GM11168 (cell line): ENCODE measurements at regions not wholly inside any gene's neighbourhood (a gene's known extent, or its start where the extent isn't known, plus 50 kb on each side); places are given as distances from the start of the nearest gene placed in this dataset.

Experiments used
- in situ Hi-C: fragments of 300-500 bp; cut with MboI; formaldehyde crosslinking; loops from one replicate; pipeline ENCODE4 v1.12.0; 2022; ENCODE audit warnings: low sequenced_read_pairs; ENCODE audit not compliant: unreplicated experiment

DNA sequence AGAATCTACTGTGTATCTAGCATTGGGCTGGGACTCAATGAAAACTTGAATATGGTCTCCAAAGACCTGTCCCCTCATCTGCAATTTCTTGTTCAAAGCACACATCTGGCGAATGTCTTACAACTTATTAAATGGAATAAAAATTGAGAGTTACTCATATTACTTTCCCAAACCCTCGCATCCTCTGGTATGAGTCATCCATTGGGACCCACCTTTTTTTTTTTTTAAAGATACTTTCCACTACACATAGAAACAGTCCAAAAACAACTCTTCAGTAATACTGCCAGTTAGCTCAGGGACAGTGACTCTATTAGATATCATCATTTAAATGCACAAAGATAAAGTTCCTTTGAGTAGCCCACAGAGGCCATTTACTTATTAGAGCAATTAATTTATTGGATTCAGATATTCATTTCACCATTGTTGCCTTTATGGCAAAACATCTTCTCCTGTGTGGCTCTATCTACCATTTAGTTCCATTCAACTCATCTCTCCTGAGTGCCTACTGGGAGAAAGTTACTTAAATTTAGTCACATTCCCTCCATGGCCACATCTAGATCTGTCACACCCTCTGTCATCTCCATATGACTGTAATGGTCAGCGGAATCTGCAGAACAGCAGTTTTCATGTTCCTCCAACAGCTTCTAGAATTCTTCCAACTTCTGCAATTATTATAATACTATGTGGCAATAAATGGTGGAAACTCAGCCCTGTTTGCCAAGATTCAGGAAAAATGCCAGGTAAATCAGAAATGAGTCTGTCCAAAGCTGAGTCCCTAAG lies 77.9 kb upstream of the ARHGEF3 start:
- in situ Hi-C loops = no loop called here

DNA sequence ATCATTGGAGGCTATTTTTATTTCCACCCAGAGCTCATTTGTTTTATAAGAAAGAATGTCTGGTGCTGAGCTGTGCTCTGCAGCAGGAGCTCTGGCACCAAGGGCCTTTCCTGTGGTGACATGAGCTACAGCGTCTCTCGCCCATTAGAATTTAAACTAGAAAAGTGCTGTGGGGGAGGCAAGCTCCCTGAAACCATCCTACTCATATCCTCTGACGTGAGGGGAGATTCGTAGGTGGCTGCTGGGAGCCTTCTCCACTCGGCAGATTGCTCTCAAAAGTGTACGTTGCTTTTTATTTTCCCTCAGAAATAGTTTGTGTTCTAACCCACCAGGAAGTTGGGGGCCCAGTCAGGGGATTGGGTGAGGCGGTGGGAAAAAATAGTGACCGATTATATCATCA lies 76.3 kb upstream of the ARHGEF3 start:
- in situ Hi-C loops = no loop called here

DNA sequence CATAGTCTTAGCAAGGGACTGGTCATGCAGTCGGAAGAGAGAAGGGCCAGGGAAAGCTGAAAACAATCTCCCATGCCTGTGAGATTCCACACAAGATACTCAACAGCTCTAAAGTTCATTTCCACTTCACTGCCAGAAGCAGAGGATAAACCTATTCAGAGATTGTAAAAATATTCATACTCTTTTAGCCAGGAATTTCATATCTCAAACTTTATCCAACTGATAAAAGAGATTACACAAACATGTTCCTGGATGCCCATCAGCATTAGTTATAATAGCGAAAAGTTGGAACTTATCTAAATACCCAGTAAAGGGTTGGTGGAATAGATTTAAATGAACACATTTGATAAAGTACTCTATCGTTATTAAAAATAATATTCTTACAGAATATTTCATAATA lies 75.2 kb upstream of the ARHGEF3 start:
- in situ Hi-C loops = no loop called here

DNA sequence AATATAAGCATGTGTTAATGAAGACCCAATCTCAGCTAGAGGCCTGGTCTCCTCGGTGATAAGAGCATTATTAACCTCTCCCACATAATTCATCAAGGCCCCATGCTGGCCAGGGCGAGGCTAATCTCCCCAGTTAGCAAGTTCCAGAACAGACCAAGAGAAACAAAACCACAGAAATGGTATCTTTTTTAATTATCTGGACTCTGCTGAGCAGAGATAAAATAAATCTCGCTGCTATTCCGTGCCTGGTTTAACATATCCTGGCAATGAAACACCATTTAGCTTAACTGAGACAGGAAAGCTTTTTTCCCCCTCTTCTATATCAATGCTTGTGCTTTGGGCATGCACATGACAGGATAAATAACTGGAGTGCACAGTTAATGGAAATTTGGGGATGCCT lies 72.5 kb upstream of the ARHGEF3 start:
- in situ Hi-C loops = no loop called here

DNA sequence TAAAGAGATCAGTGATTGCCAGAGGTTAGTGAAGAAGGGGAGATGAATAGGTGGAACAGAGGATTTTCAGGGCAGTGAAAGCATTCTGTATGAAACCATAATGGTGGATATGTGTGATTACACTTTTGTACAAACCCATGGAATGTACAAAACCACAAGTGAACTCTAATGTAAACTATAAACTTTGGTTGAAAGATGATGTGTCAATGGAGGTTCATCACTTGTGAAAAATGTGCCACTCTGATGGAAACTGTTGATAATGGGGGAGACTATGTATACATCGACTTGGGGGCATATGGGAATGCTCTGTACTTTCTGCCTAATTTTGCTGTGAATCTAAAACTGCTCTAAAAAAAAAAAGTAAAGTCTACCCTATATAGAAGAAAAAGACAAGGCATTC lies 68.7 kb upstream of the ARHGEF3 start:
- in situ Hi-C loops = no loop called here

DNA sequence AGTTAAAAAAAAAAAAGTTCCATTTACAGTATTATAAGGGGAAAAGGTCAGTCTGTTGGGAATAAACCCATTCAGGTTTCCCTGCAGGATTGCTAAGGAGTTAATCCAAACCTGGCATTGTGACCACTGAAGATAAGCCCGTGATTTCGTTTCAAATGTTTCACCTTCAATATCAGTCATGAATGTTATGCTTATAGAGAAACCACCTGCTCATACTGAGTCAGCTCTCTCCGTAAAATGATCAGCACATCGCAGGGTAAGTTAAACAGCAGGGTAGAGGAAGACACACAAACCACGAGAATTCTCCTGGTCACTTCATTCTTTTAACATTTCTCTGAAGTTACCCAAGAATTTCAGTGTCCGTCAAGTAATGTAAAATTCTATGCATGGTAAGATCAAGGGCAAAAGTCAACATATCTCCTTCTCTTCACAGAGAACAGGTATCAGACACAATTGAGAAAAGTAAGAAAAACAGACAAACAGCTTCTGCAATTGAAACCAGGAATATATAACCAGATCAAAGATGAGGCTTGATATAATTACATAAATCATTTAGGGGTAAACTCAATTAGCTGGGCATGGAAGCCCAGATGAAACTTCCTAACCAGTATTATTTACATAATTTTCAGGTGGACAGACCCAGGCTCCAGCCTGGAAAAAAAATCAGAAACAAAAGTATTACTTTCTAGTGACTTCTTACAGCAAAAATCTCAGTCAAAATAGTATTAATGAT lies 67.6 kb upstream of the ARHGEF3 start:
- in situ Hi-C loops = no loop called here

DNA sequence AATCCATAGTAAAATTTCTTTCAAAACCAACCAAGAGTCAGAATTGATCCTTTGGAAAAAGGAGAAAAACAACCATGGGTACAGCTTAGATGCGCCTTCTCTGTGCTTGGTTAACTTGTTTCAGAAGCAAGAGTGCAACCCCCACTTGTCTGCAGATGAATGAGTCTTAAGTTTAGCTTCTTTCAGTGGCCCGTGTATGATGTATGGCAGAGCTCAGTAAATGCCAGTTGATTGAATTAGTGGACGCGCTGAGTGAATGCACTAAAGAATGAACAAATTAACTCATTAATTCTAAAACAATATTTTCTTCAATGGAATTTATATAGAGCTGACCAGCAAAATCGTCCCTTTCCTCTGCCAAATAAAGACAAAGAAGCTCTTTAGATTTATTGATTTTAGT lies 67.0 kb upstream of the ARHGEF3 start:
- in situ Hi-C loops = no loop called here

DNA sequence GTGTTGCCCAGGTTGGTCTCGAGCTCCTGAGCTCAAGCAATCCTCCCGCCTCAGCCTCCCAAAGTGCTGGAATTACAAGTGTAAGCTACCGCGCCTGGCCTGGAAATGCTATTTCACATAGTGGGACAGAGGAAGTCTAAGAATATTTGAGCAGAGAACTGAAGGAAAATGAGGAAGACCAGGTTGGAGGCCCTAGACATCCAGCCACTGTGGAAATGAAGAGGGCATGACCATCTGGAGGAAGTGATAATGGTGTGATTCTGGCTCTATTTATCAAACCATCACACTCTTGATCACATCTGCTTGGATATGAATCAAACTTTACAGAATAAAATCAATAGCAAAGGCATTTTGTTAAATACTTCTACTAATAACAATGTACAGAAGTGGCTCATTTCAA lies 65.9 kb upstream of the ARHGEF3 start:
- in situ Hi-C loops = no loop called here

DNA sequence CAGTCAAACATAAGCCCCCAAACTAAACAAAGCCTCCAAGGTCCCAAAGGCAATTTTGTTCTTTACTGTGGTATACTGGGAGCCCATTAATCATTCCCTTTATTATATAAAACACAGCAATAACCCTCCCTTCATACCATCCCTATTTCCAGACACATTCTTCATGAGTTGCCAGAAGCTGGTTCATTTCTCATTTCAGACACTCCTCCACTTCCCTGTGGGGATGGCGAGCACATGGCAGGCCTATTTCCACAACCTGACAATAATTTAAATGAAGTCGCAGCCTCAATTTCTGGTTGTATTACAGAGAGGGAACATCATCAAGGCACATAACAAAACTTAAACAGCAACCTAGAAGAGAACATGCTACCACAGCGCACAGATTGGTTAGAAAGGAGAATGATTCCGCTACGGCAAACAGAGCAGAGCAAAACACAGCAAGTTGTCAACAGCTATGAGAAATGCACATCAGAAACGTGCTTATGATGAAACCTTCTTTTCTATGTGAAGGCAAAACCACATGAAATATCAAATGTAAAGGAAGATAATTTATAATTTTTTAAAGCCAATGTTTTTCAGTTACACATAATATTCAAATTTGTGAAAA lies 63.3 kb upstream of the ARHGEF3 start:
- in situ Hi-C loops = no loop called here

DNA sequence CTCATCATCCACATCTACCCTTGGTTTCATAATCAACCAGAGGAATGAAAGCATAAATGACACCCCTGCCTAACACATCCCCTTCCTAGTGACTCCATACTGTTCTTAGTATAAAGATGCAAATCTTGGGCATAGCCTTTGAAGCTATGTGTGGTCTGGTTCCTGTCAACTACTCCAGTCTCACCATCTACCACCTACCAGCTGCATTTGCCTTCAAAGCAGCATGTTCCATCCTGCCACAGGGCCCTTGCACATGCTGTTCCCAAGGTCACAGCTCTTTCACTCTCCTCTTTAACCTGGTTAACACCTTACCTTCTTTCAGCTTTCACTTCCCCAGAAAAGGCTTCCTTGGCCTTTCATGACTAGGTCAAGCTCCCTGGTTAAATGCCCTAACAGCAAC lies 62.3 kb upstream of the ARHGEF3 start:
- in situ Hi-C loops = no loop called here

DNA sequence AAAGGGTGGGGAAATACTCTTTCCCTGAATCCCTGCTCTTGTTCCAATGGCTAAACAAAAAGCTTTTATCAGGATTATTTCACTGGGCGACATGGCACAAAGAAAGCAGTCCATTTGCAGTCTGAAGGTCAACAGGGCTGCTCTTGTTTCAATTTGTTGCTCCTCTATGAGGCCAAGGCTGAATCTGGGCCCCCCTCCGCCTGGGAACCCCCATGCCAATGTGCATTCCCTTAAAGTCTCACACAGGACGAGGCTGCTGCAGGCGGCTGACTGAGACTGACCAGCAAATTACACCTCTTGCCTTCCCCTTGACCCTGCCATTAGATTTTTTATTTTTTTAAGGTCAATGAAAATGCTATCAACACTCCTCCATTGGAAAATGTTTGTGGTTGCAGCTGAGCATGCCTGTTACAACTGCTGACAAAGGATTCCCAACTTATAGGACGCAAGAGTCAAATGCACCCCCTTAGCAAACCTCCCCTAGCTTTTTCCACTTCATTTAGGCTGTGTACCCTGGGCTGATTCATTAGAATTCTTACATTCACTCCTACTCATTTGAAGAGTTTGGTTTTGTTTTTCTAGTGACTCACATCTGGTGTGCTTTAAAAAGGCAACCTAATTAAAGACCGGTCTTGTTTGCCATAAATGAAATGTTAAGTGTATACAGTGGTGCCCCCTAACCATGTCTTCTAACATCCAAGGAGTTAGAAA lies 60.8 kb upstream of the ARHGEF3 start:
- in situ Hi-C loops = no loop called here

DNA sequence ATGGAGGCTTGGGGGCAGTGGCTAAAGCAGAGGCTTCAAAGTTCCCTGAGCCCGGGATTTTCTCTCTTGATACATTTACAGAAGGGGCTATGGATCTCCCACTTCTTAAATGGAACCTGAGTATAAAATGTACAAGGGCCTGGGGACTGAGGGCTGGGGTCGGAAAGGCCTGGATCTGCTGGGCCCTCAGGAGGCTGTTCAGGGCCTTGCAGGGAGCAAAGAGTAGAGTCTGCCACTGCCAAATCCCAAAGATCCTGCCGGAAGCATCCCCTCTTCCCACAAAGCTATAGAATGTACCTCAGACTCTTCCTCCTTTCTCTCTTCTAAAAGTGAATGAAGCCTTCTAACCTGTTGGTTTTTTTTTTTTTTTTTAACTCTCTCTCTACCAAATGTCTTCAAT lies 59.8 kb upstream of the ARHGEF3 start:
- in situ Hi-C loops = no loop called here

DNA sequence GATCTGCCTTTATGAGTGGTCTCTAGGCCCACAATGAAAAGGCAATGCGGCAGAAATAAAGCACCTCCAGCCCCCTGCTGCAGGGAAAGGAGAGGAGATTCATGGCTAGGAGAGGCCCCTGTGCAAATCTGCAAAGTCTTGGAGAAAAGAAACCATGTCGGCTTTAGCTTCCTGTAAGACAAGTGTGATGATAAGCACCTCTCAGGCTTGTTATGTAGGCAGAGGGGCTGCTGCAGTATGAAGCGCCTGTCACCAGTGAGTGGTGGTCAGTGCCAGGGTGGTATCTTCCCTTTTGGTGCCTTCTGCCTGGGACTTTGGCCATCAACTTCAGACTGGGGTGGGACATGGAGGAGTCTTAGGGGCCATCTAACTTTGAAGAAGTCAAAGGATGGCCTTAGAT lies 59.2 kb upstream of the ARHGEF3 start:
- in situ Hi-C loops = no loop called here

DNA sequence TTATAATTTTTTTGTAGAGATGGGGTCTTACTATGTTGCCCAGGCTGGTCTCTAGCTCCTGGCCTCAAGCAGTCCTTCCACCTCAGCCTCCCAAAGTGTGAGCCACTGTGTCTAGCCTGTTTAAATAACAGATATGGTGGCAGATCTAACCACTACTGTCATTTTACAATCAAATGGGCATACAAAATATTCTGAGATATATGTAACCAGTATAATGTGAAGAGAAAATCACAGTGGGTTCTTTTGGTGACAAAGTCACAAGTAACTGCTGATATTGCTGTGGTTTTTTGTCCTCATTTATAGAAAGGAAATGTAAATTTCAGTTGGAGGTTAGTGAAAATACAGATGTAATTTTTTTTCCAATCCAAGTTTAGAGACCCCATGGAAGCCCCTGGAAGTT lies 58.6 kb upstream of the ARHGEF3 start:
- in situ Hi-C loops = no loop called here

DNA sequence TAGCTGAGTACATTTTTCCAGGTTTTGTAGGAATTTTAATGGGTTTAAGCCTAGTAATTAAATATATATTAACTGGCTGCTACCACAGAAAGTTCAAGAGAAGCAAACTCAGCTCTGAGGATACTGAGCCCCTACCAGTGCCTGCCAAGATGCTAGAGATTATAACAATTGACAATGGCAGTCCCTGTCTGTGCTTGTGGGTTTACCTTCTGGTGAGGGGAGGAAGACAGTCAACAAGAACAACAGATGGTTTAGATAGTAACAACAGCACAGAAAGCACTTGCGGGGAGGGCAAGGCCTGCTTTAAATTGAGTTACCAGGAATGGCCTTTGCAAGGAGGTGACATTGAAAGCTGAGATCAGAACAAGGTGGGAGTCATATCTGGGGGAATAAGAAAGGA lies 56.6 kb upstream of the ARHGEF3 start:
- in situ Hi-C loops = loop anchor here (10.0 kb wide), 1 partner anchor 136 kb away; no protein-coding TSS in a partner anchor

DNA sequence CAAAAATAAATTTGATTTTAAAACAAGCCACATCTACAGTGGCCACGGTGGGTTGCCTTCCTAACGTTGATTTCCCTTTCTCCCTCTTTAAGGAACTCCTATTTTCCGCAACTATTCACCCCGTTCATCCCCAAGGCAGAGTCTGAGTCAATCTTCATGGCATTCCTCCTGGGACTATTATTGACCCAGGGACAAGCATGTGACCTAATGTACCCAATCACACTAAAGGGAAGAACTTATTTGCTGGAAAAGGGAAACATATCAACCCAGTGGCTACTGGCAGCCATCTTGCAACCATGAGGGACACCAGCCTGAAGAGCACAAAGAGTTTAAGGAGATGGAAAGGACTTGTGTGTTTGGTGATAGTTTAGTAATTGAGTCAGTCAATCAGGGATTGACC lies 55.4 kb upstream of the ARHGEF3 start:
- in situ Hi-C loops = loop anchor here (10.0 kb wide), 1 partner anchor 138 kb away; no protein-coding TSS in a partner anchor

DNA sequence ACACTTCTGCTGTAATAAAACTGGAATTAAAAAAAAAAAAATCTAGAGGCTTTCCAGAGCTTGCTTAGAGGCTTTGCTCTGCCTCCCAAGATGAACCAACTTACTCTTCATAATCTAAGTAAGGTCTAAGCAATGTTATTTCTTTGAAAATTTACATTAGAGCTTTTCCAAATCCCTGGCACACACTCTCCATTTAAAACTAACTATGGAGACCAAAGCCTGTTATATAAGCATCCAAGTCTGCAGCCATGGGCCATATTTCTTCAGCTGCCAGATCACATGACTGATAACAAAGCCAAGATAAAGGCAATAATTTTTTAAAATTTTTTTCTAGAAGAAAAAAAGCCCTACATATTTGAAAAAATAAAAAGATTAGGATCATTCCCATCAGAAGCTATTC lies 55.0 kb upstream of the ARHGEF3 start:
- in situ Hi-C loops = loop anchor here (10.0 kb wide), 1 partner anchor 138 kb away; no protein-coding TSS in a partner anchor

DNA sequence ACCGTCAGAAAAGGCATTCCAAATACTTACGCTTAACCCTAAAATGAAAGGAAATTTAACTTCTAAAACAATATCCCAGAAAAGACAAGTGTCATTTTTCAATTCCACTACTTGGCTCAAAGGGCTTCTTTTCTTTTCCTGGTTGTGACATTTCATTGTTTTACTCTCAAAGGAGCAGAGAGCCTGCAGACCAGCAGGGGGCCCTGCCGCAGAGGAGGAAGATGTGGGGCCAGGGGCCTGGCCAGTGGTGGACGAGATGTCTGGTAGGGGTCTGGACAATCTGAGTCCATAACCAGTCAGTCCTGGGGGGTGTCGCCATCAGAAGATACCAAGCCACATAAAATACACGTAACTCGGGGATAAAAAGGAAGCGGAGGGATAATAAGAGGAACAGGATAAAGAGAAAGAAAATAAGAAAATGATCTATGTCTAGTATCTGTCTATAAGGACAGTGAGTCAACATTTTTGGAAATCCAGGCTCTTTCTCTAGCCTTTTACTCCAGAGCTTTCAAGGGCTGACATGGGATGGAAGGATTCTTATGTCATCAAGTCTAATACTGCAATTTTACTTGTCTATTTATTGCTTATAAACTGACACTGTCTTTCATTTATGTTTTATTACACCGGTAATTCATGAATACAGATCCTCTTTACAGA lies 54.2 kb upstream of the ARHGEF3 start:
- in situ Hi-C loops = loop anchor here (10.0 kb wide), 1 partner anchor 139 kb away; no protein-coding TSS in a partner anchor

DNA sequence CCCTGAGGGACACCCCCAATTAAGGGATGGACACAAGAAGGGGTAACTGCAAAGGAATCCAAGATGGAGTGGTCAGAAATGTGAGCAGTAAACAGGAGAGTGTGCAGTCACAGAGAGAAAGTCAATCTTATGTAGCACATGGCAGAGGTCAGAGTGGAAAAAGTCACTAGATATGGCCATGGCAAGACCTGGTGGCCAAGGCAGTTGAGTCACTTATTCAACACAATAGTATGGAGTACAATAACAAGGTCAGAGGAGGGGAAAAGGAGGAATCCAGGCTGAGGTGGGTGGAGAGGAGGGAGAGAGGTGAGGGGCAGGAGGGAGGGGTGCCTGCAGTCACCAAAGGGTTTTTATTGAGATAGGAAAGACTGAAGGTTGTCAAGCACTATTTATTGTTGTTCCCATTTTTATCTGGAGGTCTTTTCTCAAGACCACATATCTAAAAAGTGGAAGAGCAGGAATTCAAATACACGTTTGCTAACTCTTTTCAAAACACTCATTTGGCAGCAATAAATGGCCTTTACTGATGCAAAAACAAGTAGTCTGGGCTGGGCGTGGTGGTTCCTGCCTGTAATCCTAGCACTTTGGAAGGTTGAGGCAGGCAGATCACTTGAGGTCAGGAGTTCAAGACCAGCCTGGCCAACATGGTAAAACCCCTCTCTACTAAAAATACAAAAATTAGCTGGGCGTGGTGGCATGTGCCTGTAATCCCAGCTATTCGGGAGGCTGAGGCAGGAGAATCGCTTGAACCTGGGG lies 53.3 kb upstream of the ARHGEF3 start:
- in situ Hi-C loops = loop anchor here (10.0 kb wide), 1 partner anchor 140 kb away; no protein-coding TSS in a partner anchor
